ENCODE measurements at regions not wholly inside any gene's neighbourhood (a gene's known extent, or its start where the extent isn't known, plus 50 kb on each side); places are given as distances from the start of the nearest gene placed in this dataset.
"Not testable (repeated sequence)": the region's sequence is repeated elsewhere in the genome, so short reads cannot be mapped to it uniquely, and the experiment has no call there.

GRCh38 chr2:87327648-87328371 is 306.2 kb upstream of the PLGLB1 start:
- H3K4me1 ChIP-seq (replicated peaks in 1 of 2); H3K9me3 ChIP-seq (replicated peaks in 1 of 3); H3K27me3 ChIP-seq; intact Hi-C loops (cut with DNase I); H3K36me3 ChIP-seq (replicated peaks in 1 of 2); DNase-seq; H3K4me3 ChIP-seq; H3K27ac ChIP-seq: not testable (repeated sequence)
- 72 to 100% (median 90%) methylated on average over 2 to 4 of the region's 4 CpGs for WGBS, 4 donors

DNA sequence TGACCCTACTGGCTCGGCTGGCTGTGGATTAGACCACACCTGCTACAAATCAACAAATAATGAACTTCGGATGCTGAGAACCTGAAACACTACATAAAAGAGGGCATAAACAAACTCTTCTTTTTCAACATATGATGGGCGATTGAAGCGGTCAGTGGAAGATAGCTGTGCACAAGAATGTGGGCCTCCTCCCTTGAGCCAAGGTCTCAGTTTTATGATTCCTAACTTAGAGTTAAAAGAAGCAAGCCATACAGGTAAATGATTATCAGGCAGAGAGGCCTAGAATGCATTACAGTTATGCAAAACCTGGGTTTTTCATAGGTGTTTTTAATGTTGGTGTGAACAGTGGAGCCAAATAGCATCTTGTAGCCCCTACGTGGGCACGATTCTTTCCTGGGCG is 307.9 kb upstream of the PLGLB1 start:
- H3K4me3 ChIP-seq; H3K36me3 ChIP-seq (replicated peaks in 1 of 2); H3K27me3 ChIP-seq; DNase-seq; intact Hi-C loops (cut with DNase I); H3K4me1 ChIP-seq (replicated peaks in 1 of 2); H3K27ac ChIP-seq; H3K9me3 ChIP-seq (replicated peaks in 1 of 3): not testable (repeated sequence)
- 91 to 99% (median 93%) methylated on average over 2 to 5 of the region's 7 CpGs for WGBS, 4 donors

DNA sequence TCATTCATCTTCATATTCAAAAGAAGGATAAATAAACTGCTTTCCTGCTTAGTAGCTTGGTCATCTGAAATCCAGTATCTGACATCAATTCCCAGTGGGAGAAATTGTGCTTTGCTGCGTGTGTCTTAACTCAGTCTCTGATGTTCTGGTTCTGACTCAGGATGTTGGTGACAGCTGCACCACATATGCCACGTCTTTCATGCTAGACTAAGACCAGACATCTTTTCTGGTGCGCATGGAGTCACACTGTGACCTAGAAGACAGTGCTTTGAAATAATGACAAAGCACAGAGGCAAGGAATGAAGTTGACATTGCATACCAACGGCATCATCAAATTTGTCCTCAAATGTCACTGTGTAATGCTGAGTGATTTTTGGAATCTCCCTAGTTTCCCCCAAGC is 308.8 kb upstream of the PLGLB1 start:
- H3K4me3 ChIP-seq; H3K36me3 ChIP-seq (replicated peaks in 1 of 2); DNase-seq; intact Hi-C loops (cut with DNase I); H3K9me3 ChIP-seq (replicated peaks in 1 of 3); H3K27me3 ChIP-seq; H3K27ac ChIP-seq; H3K4me1 ChIP-seq (replicated peaks in 1 of 2): not testable (repeated sequence)
- WGBS, 4 donors, result 86% methylated on average over 1 of the region's 4 CpGs; no CpG with 5 or more reads in 3 of the 4 donors

DNA sequence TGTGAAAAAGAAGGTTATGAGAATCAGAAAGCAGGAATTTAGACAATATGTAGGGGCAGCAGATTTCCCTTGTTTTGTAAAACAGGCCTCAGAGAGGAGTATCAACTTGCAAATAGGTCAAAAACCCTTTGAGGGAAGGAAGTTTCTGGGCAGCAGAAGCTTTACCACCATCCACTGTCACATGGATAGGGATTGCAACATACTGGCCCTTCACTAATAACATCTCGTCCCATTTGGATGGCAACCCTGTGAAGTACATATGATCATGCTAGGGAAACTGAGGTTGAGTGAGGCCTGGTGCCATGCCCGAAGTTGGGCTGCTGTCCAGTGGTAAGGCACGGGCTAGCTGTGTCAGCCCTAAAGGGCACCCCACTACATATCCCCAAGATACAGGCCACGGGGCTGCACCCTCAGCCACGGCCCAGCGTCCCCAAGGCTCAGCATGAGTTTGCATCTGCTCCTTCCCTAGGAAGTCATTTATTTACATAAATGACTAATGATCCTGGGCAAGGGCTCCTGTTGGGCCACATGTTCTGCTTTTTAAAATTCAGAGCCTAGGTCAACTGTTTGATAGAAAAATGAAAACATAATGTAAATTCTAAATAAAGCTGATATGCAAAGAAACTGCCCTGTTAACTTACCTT is 310.4 kb upstream of the PLGLB1 start:
- 70 to 78% methylated on average over 2 to 5 of the region's 6 CpGs; no CpG with 5 or more reads in 2 of the 4 donors for WGBS, 4 donors
- intact Hi-C loops (cut with DNase I), result not testable (repeated sequence)

GRCh38 chr2:87334888-87335287 is 313.2 kb upstream of the PLGLB1 start:
- H3K4me3 ChIP-seq; H3K4me1 ChIP-seq (replicated peaks in 1 of 2); H3K27ac ChIP-seq; H3K36me3 ChIP-seq (replicated peaks in 1 of 2); H3K9me3 ChIP-seq (replicated peaks in 1 of 3); DNase-seq; intact Hi-C loops (cut with DNase I); H3K27me3 ChIP-seq: not testable (repeated sequence)
- 75 to 96% (median 86%) methylated on average over 2 of the region's 2 CpGs for WGBS, 4 donors

More for the DNA sequence above, 310.4 kb upstream of the PLGLB1 start:
- H3K27ac ChIP-seq; H3K9me3 ChIP-seq (replicated peaks in 1 of 3); DNase-seq; H3K36me3 ChIP-seq (replicated peaks in 1 of 2); H3K4me1 ChIP-seq (replicated peaks in 1 of 2); H3K27me3 ChIP-seq; H3K4me3 ChIP-seq: not testable (repeated sequence)

DNA sequence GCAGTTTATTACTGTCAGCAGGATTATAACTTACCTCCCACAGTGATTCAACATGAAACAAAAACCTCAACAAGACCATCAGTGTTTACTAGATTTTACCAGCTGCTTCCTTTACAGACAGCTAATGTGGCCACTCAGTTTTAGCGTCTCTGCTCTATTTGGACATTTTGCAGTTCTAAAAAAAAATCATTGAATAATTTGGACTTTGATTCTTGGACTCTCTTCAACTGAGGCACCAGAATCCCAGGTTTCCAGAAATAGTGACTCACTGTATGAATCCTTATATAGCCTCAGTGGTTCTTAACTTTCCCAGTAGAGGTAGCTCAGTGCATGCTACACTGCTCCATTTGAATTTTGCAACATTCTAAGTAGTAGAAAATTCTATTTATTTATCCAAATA is 317.4 kb upstream of the PLGLB1 start:
- WGBS, 4 donors, result 27 to 48% (median 43%) methylated on average over 1 of the region's 1 CpG
- intact Hi-C loops (cut with DNase I); H3K4me3 ChIP-seq; H3K27ac ChIP-seq; H3K27me3 ChIP-seq; H3K36me3 ChIP-seq (replicated peaks in 1 of 2); H3K9me3 ChIP-seq (replicated peaks in 1 of 3); H3K4me1 ChIP-seq (replicated peaks in 1 of 2); DNase-seq: not testable (repeated sequence)

GRCh38 chr2:87341601-87342014 is 320.0 kb upstream of the PLGLB1 start:
- intact Hi-C loops (cut with DNase I); H3K27ac ChIP-seq; H3K27me3 ChIP-seq; H3K9me3 ChIP-seq (replicated peaks in 1 of 3); H3K4me3 ChIP-seq; H3K36me3 ChIP-seq (replicated peaks in 1 of 2); H3K4me1 ChIP-seq (replicated peaks in 1 of 2): not testable (repeated sequence)
- TF ChIP-seq, protein P1, sequence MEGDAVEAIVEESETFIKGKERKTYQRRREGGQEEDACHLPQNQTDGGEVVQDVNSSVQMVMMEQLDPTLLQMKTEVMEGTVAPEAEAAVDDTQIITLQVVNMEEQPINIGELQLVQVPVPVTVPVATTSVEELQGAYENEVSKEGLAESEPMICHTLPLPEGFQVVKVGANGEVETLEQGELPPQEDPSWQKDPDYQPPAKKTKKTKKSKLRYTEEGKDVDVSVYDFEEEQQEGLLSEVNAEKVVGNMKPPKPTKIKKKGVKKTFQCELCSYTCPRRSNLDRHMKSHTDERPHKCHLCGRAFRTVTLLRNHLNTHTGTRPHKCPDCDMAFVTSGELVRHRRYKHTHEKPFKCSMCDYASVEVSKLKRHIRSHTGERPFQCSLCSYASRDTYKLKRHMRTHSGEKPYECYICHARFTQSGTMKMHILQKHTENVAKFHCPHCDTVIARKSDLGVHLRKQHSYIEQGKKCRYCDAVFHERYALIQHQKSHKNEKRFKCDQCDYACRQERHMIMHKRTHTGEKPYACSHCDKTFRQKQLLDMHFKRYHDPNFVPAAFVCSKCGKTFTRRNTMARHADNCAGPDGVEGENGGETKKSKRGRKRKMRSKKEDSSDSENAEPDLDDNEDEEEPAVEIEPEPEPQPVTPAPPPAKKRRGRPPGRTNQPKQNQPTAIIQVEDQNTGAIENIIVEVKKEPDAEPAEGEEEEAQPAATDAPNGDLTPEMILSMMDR (IDR thresholded peaks at IDR 0.05), result peak; percentile 43 to 74 (median 48)
- 3 to 52% (median 19%) methylated on average over 11 to 30 of the region's 31 CpGs for WGBS, 4 donors
- DNase-seq, result peak; percentile 75 to 85 (median 78)

GRCh38 chr2:87342175-87342574 is 320.5 kb upstream of the PLGLB1 start:
- H3K36me3 ChIP-seq (replicated peaks in 1 of 2); intact Hi-C loops (cut with DNase I); H3K27ac ChIP-seq; H3K4me1 ChIP-seq (replicated peaks in 1 of 2); H3K9me3 ChIP-seq (replicated peaks in 1 of 3); DNase-seq; H3K4me3 ChIP-seq; H3K27me3 ChIP-seq: not testable (repeated sequence)
- WGBS, 4 donors, result 62 to 90% (median 83%) methylated on average over 4 to 24 of the region's 24 CpGs; no CpG with 5 or more reads in 1 of the 4 donors

- H3K27me3 ChIP-seq; H3K27ac ChIP-seq; H3K4me3 ChIP-seq; H3K4me1 ChIP-seq (replicated peaks in 1 of 2); intact Hi-C loops (cut with DNase I); H3K36me3 ChIP-seq (replicated peaks in 1 of 2); DNase-seq; H3K9me3 ChIP-seq (replicated peaks in 1 of 3): not testable (repeated sequence)
- 48 to 76% (median 56%) methylated on average over 5 to 6 of the region's 6 CpGs for WGBS, 4 donors
These were observed 321.7 kb upstream of the PLGLB1 start for GRCh38 chr2:87343347-87343746.

- H3K27ac ChIP-seq; H3K4me1 ChIP-seq (replicated peaks in 1 of 2); DNase-seq; H3K9me3 ChIP-seq (replicated peaks in 1 of 3); H3K4me3 ChIP-seq; intact Hi-C loops (cut with DNase I); H3K36me3 ChIP-seq (replicated peaks in 1 of 2); H3K27me3 ChIP-seq: not testable (repeated sequence)
- 70 to 78% (median 71%) methylated on average over 11 to 12 of the region's 12 CpGs for WGBS, 4 donors
These were observed 323.6 kb upstream of the PLGLB1 start for GRCh38 chr2:87345283-87345682.
